ENCODE measurements at regions not wholly inside any gene's neighbourhood (a gene's known extent, or its start where the extent isn't known, plus 50 kb on each side); places are given as distances from the start of the nearest gene placed in this dataset.

DNA sequence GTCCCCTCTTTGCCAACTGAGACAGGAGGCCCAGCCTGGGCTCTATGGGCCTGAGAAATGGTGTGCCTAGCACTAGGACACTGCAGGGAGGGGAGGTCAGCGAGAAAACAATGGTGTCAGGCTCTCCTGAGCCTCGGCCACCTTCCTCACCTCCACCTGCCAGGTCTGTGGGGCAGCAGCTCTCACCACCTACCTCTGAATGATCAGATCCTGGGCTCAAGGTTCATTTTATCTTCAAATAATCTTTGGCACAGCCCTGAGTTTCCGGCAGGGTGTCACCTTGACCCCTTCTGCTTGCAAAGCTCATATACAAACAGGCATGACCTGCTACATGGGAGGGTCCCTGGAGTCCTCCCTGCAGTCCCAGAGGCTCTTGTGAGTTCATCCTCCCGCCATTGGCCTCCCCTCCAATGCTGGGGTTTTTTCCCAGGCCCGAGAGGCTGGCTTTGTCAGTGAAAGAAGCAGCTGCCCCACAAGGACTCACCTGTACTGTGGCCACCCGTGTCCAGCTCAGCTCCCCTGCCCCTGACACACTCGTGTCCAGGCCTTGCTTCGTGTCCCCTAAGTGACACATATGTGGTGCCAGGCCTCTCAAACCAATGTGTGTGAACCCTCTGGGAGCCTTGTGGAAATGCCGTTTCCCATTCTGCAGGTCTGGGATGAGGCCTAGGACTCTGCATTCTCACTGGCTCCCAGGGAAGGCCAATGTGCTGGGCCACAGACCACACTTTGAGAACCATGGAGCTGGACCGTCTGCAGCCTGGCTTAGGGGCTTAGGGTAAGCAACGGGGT, 176.8 kb upstream of the CIBAR2 start:
- Mint-ChIP-seq H3K4me3 (no peak overlapping the region), H3K27ac (no peak overlapping the region), H3K27me3 (ENCODE audit: insufficient read depth) (peaks cover 8% of the 10 kb centered on the region), H3K36me3 (ENCODE audit: low read depth) (no peaks in the 10 kb centered on the region), H3K4me1 (ENCODE audit: low read depth) (peaks cover 29% of the 10 kb centered on the region), H3K9me3 (no peaks in the 10 kb centered on the region)
- DNase-seq = no peak
- TF ChIP-seq, protein P1, sequence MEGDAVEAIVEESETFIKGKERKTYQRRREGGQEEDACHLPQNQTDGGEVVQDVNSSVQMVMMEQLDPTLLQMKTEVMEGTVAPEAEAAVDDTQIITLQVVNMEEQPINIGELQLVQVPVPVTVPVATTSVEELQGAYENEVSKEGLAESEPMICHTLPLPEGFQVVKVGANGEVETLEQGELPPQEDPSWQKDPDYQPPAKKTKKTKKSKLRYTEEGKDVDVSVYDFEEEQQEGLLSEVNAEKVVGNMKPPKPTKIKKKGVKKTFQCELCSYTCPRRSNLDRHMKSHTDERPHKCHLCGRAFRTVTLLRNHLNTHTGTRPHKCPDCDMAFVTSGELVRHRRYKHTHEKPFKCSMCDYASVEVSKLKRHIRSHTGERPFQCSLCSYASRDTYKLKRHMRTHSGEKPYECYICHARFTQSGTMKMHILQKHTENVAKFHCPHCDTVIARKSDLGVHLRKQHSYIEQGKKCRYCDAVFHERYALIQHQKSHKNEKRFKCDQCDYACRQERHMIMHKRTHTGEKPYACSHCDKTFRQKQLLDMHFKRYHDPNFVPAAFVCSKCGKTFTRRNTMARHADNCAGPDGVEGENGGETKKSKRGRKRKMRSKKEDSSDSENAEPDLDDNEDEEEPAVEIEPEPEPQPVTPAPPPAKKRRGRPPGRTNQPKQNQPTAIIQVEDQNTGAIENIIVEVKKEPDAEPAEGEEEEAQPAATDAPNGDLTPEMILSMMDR (IDR thresholded peaks at IDR 0.05) = no peak

DNA sequence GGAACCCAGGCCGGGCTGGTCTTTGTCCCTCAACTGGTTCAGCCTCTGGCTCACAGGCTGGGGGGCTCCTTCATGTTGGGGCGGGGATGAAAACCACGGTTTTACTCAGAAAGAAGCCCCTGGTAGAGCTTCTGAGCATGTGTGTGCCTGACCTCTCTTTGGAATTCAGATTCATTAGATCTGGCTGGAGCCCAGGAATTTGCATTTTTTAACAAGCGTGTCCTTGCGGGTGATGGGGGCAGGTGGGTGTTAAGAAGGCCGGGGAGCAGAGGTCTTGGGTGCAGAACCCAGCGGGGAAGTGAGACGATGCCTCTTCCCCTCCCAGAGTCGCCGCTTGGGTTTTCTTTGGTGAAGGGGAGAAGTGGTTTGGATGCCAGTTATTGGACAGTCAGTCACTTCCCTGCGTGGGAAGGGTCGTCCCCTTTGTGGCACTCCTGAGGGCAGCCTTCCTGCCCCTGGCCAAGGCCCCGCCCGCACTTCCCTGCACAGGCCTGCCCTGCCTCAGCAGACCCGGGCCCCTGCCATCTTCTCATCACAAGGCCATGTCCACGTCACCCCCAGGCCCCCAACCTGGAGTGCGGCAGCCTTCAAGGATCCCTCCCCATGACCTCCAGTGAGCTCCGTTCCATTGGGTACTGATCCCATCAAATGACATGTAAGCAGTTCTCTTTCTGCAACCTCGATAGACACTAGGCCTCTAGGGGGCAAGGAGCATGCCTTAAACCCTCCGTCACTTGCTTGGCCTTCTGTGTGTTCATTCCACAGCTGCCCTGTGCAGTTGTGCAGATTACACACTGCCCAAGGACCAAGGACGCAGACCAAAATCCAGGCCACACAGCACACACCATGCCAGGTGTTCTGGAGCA, 177.7 kb upstream of the CIBAR2 start:
- no peak overlapping the region for H3K27ac Mint-ChIP-seq
- no peak for DNase-seq
- no peaks in the 10 kb centered on the region for H3K9me3 Mint-ChIP-seq
- no peaks in the 10 kb centered on the region for H3K36me3 Mint-ChIP-seq (ENCODE audit: low read depth)
- peaks cover 23% of the 10 kb centered on the region for H3K4me1 Mint-ChIP-seq (ENCODE audit: low read depth)
- H3K4me3 Mint-ChIP-seq = no peak overlapping the region
- TF ChIP-seq, protein P1 (IDR thresholded peaks at IDR 0.05) = 0 out of 2 replicates have a peak, but pooled peaks have one; percentile 16
- peaks cover 8% of the 10 kb centered on the region; the same call in 1 of the 2 replicates for H3K27me3 Mint-ChIP-seq (ENCODE audit: insufficient read depth)

DNA sequence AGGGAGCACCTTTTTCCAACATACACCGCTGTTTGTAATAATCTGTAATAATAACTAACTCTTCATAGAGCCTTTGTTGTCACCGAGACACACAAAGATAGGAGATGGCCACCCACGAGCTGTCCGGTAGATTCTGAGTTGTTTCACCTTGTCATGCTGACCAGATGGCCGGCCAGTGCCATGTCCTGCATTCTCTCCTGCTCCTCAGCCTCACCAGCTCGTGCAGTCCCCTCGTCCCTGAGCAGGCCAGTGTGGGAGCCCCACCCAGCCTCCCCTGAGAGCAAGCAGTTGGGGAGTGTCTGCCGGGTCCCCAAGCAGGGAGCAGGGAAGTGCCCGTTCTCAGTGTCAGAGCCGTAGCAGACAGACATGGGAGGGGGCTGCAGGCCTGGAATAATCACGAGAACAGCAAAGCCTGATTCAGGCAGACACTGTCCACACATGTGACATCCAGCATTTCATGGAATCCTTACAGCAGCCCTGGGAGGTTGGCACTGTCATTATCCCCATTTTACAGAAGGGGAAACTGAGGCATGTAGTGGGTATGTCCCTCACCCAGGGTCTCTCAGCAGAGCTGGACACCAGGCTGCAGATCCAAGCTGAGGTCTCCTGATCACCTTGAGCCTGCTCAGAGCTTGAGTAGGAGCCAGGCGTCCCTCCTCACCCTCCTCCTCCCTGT, 178.5 kb upstream of the CIBAR2 start:
- no peaks in the 10 kb centered on the region for H3K36me3 Mint-ChIP-seq (ENCODE audit: low read depth)
- no peaks in the 10 kb centered on the region for H3K9me3 Mint-ChIP-seq
- no peak overlapping the region for H3K27ac Mint-ChIP-seq
- H3K4me1 Mint-ChIP-seq (ENCODE audit: low read depth) = peaks cover 21% of the 10 kb centered on the region
- TF ChIP-seq, protein P1 (IDR thresholded peaks at IDR 0.05) = no peak
- H3K27me3 Mint-ChIP-seq (ENCODE audit: insufficient read depth) = peaks cover 8% of the 10 kb centered on the region; the same call in 1 of the 2 replicates
- no peak overlapping the region for H3K4me3 Mint-ChIP-seq
- no peak for DNase-seq

DNA sequence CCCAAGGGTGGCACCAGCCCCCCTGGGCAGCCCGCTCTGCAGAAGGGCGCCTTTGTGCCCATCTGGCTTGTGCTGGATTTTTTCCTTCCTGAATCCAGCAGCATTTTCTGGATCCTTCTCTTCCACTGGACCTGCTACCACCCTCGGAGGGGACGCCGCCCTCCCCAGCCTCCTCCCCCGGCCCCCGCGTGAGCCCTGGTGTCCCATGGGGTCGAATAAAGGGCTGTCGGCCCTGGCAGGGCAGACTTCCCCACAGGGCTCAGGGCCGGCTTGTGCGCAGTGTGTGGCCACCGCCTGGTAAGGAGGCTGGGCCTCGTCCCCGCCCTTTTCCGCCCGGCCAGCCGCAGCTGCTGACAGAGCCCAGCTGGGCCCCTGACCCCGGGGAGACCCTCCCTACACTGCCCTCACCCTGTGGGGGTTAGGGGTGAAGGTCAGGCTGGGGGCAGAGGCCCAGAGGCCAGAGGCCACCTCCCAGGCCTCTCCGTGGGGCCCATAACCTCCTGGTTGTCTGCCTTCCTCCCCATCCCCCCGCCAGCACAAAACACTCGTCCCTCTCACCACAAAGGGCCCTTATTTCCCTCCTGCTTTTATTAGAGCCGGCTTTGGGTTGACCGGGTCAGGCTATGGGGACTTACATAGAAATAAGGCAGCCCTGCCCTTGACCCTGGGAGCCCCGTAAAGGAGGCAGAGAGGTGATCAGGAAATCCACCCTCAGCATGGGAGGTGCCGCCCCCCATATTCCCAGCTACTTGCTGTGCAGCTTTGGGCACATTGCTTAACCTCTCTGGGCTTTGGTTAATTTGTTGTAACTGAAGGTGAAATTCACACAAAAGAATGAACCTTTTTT, 179.3 kb upstream of the CIBAR2 start:
- TF ChIP-seq, protein P1 (IDR thresholded peaks at IDR 0.05) = no peak
- no peak for DNase-seq
- H3K27ac Mint-ChIP-seq = no peak overlapping the region
- peaks cover 8% of the 10 kb centered on the region; the same call in 1 of the 2 replicates for H3K27me3 Mint-ChIP-seq (ENCODE audit: insufficient read depth)
- peaks cover 15% of the 10 kb centered on the region for H3K4me1 Mint-ChIP-seq (ENCODE audit: low read depth)
- H3K36me3 Mint-ChIP-seq (ENCODE audit: low read depth) = no peaks in the 10 kb centered on the region
- H3K9me3 Mint-ChIP-seq = no peaks in the 10 kb centered on the region
- H3K4me3 Mint-ChIP-seq = no peak overlapping the region

DNA sequence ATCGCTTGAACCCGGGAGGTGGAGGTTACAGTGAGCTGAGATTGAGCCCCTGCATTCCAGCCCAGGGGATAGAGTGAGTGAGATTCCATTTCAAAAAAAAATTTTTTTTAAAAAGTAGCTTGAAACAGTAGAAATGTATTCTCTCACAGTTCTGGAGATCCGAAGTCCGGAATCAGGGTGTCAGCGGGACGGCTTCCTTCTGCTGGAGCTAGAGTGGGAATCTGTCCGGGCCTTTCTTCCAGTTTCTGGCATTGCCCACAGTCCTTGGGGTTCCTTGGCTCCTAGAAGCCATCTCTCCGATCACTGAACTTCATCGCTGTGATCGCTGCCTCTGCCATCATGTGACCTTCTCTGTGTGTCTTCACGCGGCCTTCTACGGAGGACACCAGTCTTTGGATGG, 181.2 kb upstream of the CIBAR2 start:
- TF ChIP-seq, protein P1 (IDR thresholded peaks at IDR 0.05) = no peak
- Mint-ChIP-seq H3K27ac (no peak overlapping the region), H3K36me3 (ENCODE audit: low read depth) (no peaks in the 10 kb centered on the region), H3K4me3 (no peak overlapping the region), H3K4me1 (ENCODE audit: low read depth) (peaks cover 9% of the 10 kb centered on the region), H3K27me3 (ENCODE audit: insufficient read depth) (peaks cover 11% of the 10 kb centered on the region; the same call in 1 of the 2 replicates), H3K9me3 (no peaks in the 10 kb centered on the region)
- DNase-seq = no peak
